Kidney (tissue), 13 donors: ENCODE measurements at regions not wholly inside any gene's neighbourhood (a gene's known extent, or its start where the extent isn't known, plus 50 kb on each side); places are given as distances from the start of the nearest gene placed in this dataset.
A peak's percentile ranks its signal among the peaks of the same experiment; 100 is the strongest.
"Not testable (repeated sequence)": the region's sequence is repeated elsewhere in the genome, so short reads cannot be mapped to it uniquely, and the experiment has no call there.

Experiments used
- DNase-seq, 5 donors: peaks; one replicate each; pipeline ENCODE4 v3.0.0-alpha.2; 2013 to 2020
- FAIRE-seq: peaks from 2 replicates; lab custom pipeline; 2012; peaks lifted over from hg19 to GRCh38; lab: Jason Lieb, UNC
- H3K27ac ChIP-seq, 2 donors: one replicate each; pipeline ENCODE4 v1.7.0; 2013; ENCODE audit warnings: low read depth in 2 of 2, low read length in 2 of 2, inconsistent platforms in 1 of 2
- H3K27me3 ChIP-seq: one replicate; pipeline ENCODE4 v1.7.1; 2013; ENCODE audit warnings: low read length, inconsistent platforms; ENCODE audit not compliant: control insufficient read depth, insufficient read depth
- H3K36me3 ChIP-seq, 3 donors: one replicate each; pipeline versions ENCODE4 v1.7.0 to v1.7.1; 2013; ENCODE audit warnings: low read length in 3 of 3, control low read depth in 1 of 3, inconsistent platforms in 1 of 3; ENCODE audit not compliant: insufficient read depth in 3 of 3, control insufficient read depth in 2 of 3
- H3K4me1 ChIP-seq, 3 donors: one replicate each; pipeline versions ENCODE4 v1.7.0 to v1.7.1; 2013; ENCODE audit warnings: low read length in 3 of 3, inconsistent platforms in 1 of 3, low read depth in 1 of 3; ENCODE audit not compliant: control insufficient read depth in 2 of 3, insufficient read depth in 2 of 3
- H3K4me3 ChIP-seq, 3 donors: one replicate each; pipeline versions ENCODE4 v1.7.0 to v1.8.1; 2013; ENCODE audit warnings: low read length in 3 of 3, control low read depth in 1 of 3, inconsistent platforms in 1 of 3
- H3K9ac ChIP-seq, 3 donors: one replicate each; pipeline versions ENCODE4 v1.7.0 to v1.7.1; 2013; ENCODE audit warnings: low read length in 3 of 3, control low read depth in 1 of 3, inconsistent platforms in 1 of 3
- H3K9me3 ChIP-seq, 3 donors: one replicate each; pipeline versions ENCODE4 v1.7.0 to v1.7.1; 2013; ENCODE audit warnings: low read length in 3 of 3, control low read depth in 1 of 3, inconsistent platforms in 1 of 3; ENCODE audit not compliant: control insufficient read depth in 2 of 3, insufficient read depth in 1 of 3
- CTCF ChIP-seq: IDR thresholded peaks from 3 replicates; pipeline ENCODE4 v1.5.1; 2012; ENCODE audit warnings: mild to moderate bottlenecking, moderate library complexity, borderline replicate concordance; ENCODE audit not compliant: insufficient read depth; ENCODE audit errors: extremely low read depth
- intact Hi-C: fragments of 100-400 bp; cut with DNase I; formaldehyde crosslinking; loops from one replicate; pipeline ENCODE4 v1.11.1; 2022
- donor health status: control.
- donor health status: control.
- donor health status: control.
- donor health status: control.
- donor health status: control.
- donor health status: DM: yes; HTN: yes; CAD: no.
- donor health status: Normal renal cell carcinoma (clear cell type).

- Histone ChIP-seq H3K9ac (no peak overlapping the region), H3K36me3 (no peaks in the 10 kb centered on the region), H3K9me3 (no peaks in the 10 kb centered on the region), H3K4me3 (no peak overlapping the region), H3K27ac (no peak overlapping the region), H3K4me1 (no peaks in the 10 kb centered on the region), H3K27me3 (no peaks in the 10 kb centered on the region)
- FAIRE-seq, result no peak
- intact Hi-C loops, result no loop called here
- no peak for TF ChIP-seq CTCF
- peak in 2 of 5 donors; percentile 23 to 36 for DNase-seq
Measured at GRCh38 chr9:135357863-135358551, 121.6 kb upstream of the PPP1R26 start.

GRCh38 chr9:135358552-135358940 lies 121.0 kb upstream of the PPP1R26 start:
- Histone ChIP-seq H3K9ac (no peak overlapping the region), H3K9me3 (no peaks in the 10 kb centered on the region), H3K36me3 (no peaks in the 10 kb centered on the region), H3K27ac (no peak overlapping the region), H3K27me3 (no peaks in the 10 kb centered on the region), H3K4me3 (no peak overlapping the region), H3K4me1 (no peaks in the 10 kb centered on the region)
- DNase-seq, result no peak
- FAIRE-seq, result no peak
- intact Hi-C loops, result no loop called here
- TF ChIP-seq CTCF, result no peak

GRCh38 chr9:135359764-135360163 lies 119.8 kb upstream of the PPP1R26 start:
- H3K4me1 ChIP-seq, result no peaks in the 10 kb centered on the region
- no peaks in the 10 kb centered on the region for H3K27me3 ChIP-seq
- no peak overlapping the region for H3K9ac ChIP-seq
- H3K36me3 ChIP-seq, result no peaks in the 10 kb centered on the region
- intact Hi-C loops, result no loop called here
- TF ChIP-seq CTCF, result no peak
- DNase-seq (no peak), FAIRE-seq (no peak)
- H3K27ac ChIP-seq, result no peak overlapping the region
- H3K4me3 ChIP-seq, result no peak overlapping the region
- H3K9me3 ChIP-seq, result no peaks in the 10 kb centered on the region

DNA sequence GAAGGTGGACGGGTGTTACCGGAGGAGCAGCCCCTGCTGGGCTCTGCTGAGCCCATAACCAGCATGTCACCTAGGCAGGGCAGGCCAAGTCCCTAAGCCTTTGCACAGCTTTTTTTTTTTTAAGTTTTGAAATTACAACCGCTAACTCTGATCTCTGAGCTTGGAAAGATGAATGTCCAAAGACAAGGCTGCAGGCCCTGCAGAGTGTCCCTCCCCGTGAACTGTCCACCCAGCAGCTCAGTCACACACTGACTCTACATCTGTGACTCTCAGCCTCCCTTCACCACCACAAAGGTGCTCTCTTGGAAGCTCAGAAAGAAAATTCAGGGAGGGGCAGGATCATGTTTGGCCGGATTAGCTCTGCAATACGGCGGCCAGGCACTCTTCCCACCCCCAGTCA lies 119.0 kb upstream of the PPP1R26 start:
- Histone ChIP-seq H3K4me3 (no peak overlapping the region), H3K9ac (no peak overlapping the region), H3K27me3 (no peaks in the 10 kb centered on the region), H3K27ac (no peak overlapping the region), H3K4me1 (no peaks in the 10 kb centered on the region), H3K9me3 (no peaks in the 10 kb centered on the region), H3K36me3 (no peaks in the 10 kb centered on the region)
- intact Hi-C loops, result no loop called here
- no peak for TF ChIP-seq CTCF
- DNase-seq (no peak), FAIRE-seq (no peak)

DNA sequence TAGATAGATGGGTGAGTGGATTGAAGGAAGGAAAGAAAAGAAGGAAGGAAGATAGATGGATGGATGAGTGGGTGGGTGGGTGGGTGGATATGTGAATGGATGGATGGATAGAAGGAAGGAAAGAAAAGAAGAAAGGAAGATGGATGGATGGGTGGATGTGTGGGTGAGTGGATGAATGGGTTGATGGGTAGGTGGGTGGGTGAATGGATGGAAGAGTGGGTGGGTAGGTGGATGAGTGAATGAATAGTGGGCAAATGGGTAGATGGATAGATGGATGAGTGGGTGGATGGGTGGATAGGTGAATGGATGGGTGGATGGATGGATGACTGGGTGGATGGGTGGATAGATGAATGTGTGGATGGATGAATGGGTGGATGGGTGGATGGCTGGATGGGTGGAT lies 117.9 kb upstream of the PPP1R26 start:
- FAIRE-seq, DNase-seq, H3K4me3 ChIP-seq, H3K27me3 ChIP-seq, intact Hi-C loops, H3K27ac ChIP-seq, H3K9me3 ChIP-seq, H3K36me3 ChIP-seq, H3K4me1 ChIP-seq, H3K9ac ChIP-seq: not testable (repeated sequence)
